ENCODE measurements at regions not wholly inside any gene's neighbourhood (a gene's known extent, or its start where the extent isn't known, plus 50 kb on each side); places are given as distances from the start of the nearest gene placed in this dataset.
A peak's percentile ranks its signal among the peaks of the same experiment; 100 is the strongest.
"Not testable (repeated sequence)": the region's sequence is repeated elsewhere in the genome, so short reads cannot be mapped to it uniquely, and the experiment has no call there.

- DNase-seq = no peak
Measured at GRCh38 chr3:104214937-104215336, 1151.8 kb upstream of the ALCAM start.

GRCh38 chr3:104219046-104219445 lies 1147.7 kb upstream of the ALCAM start:
- DNase-seq = not testable (repeated sequence)

More at GRCh38 chr3:104214937-104215336, 1151.8 kb upstream of the ALCAM start:
- no peak for TF ChIP-seq POLR2A (IDR thresholded peaks at IDR 0.05; ENCODE audit: low read length)
- no peak for TF ChIP-seq GATA1 (IDR thresholded peaks at IDR 0.05; ENCODE audit: low read depth, low read length)

- no peak for DNase-seq
- no peak for TF ChIP-seq POLR2A (IDR thresholded peaks at IDR 0.05; ENCODE audit: low read length)
- TF ChIP-seq GATA1 (IDR thresholded peaks at IDR 0.05; ENCODE audit: low read depth, low read length) = no peak
Measured at GRCh38 chr3:104234442-104235194, 1132.1 kb upstream of the ALCAM start.

- TF ChIP-seq POLR2A (IDR thresholded peaks at IDR 0.05; ENCODE audit: low read length) (no peak), GATA1 (IDR thresholded peaks at IDR 0.05; ENCODE audit: low read depth, low read length) (no peak)
- no peak for DNase-seq
Measured at GRCh38 chr3:104244680-104245220, 1122.0 kb upstream of the ALCAM start.

- TF ChIP-seq POLR2A (IDR thresholded peaks at IDR 0.05; ENCODE audit: low read length) = no peak
- TF ChIP-seq GATA1 (IDR thresholded peaks at IDR 0.05; ENCODE audit: low read depth, low read length) = no peak
- no peak for DNase-seq
Measured at GRCh38 chr3:104245261-104245660, 1121.4 kb upstream of the ALCAM start.

GRCh38 chr3:104245981-104246380 lies 1120.7 kb upstream of the ALCAM start:
- DNase-seq = no peak
- TF ChIP-seq POLR2A (IDR thresholded peaks at IDR 0.05; ENCODE audit: low read length) (no peak), GATA1 (IDR thresholded peaks at IDR 0.05; ENCODE audit: low read depth, low read length) (no peak)

GRCh38 chr3:104257486-104257885 lies 1109.2 kb upstream of the ALCAM start:
- DNase-seq = no peak
- TF ChIP-seq GATA1 (IDR thresholded peaks at IDR 0.05; ENCODE audit: low read depth, low read length) (no peak), POLR2A (IDR thresholded peaks at IDR 0.05; ENCODE audit: low read length) (no peak)

GRCh38 chr3:104263477-104263876 lies 1103.2 kb upstream of the ALCAM start:
- no peak for DNase-seq
- TF ChIP-seq POLR2A (IDR thresholded peaks at IDR 0.05; ENCODE audit: low read length) = no peak
- no peak for TF ChIP-seq GATA1 (IDR thresholded peaks at IDR 0.05; ENCODE audit: low read depth, low read length)

- not testable (repeated sequence) for DNase-seq
Measured at GRCh38 chr3:104266219-104266618, 1100.5 kb upstream of the ALCAM start.

GRCh38 chr3:104269771-104270170 lies 1096.9 kb upstream of the ALCAM start:
- TF ChIP-seq GATA1 (IDR thresholded peaks at IDR 0.05; ENCODE audit: low read depth, low read length) (no peak), POLR2A (IDR thresholded peaks at IDR 0.05; ENCODE audit: low read length) (no peak)
- DNase-seq = no peak

- peak in 1 of 2 experiments; percentile 2 for DNase-seq
- TF ChIP-seq GATA1 (IDR thresholded peaks at IDR 0.05; ENCODE audit: low read depth, low read length) (no peak), POLR2A (IDR thresholded peaks at IDR 0.05; ENCODE audit: low read length) (no peak)
Measured at GRCh38 chr3:104273046-104273649, 1093.6 kb upstream of the ALCAM start.

- no peak for TF ChIP-seq GATA1 (IDR thresholded peaks at IDR 0.05; ENCODE audit: low read depth, low read length)
- no peak for TF ChIP-seq POLR2A (IDR thresholded peaks at IDR 0.05; ENCODE audit: low read length)
- no peak for DNase-seq
Measured at GRCh38 chr3:104275199-104275598, 1091.5 kb upstream of the ALCAM start.

- DNase-seq = no peak
- TF ChIP-seq GATA1 (IDR thresholded peaks at IDR 0.05; ENCODE audit: low read depth, low read length) (no peak), POLR2A (IDR thresholded peaks at IDR 0.05; ENCODE audit: low read length) (no peak)
Measured at GRCh38 chr3:104279617-104280016, 1087.1 kb upstream of the ALCAM start.

- no peak for DNase-seq
- no peak for TF ChIP-seq GATA1 (IDR thresholded peaks at IDR 0.05; ENCODE audit: low read depth, low read length)
- TF ChIP-seq POLR2A (IDR thresholded peaks at IDR 0.05; ENCODE audit: low read length) = no peak
Measured at GRCh38 chr3:104281713-104282112, 1085.0 kb upstream of the ALCAM start.

- DNase-seq = no peak
Measured at GRCh38 chr3:104286645-104287044, 1080.1 kb upstream of the ALCAM start.

More at GRCh38 chr3:104286645-104287044, 1080.1 kb upstream of the ALCAM start:
- no peak for TF ChIP-seq GATA1 (IDR thresholded peaks at IDR 0.05; ENCODE audit: low read depth, low read length)
- TF ChIP-seq POLR2A (IDR thresholded peaks at IDR 0.05; ENCODE audit: low read length) = no peak
